HG03354 (cell line): ENCODE measurements at regions not wholly inside any gene's neighbourhood (a gene's known extent, or its start where the extent isn't known, plus 50 kb on each side); places are given as distances from the start of the nearest gene placed in this dataset.
"Not testable (repeated sequence)": the region's sequence is repeated elsewhere in the genome, so short reads cannot be mapped to it uniquely, and the experiment has no call there.

Experiments
- ATAC-seq: cut with Tn5 transposase; IDR thresholded peaks from one replicate; pipeline ENCODE4 v1.9.1; 2021; ENCODE audit warnings: mild to moderate bottlenecking; ENCODE audit not compliant: unreplicated experiment, poor library complexity, severe bottlenecking

GRCh38 chr1:119250299-119250698 is 109.8 kb upstream of the WARS2 start:
- ATAC-seq, result no peak

DNA sequence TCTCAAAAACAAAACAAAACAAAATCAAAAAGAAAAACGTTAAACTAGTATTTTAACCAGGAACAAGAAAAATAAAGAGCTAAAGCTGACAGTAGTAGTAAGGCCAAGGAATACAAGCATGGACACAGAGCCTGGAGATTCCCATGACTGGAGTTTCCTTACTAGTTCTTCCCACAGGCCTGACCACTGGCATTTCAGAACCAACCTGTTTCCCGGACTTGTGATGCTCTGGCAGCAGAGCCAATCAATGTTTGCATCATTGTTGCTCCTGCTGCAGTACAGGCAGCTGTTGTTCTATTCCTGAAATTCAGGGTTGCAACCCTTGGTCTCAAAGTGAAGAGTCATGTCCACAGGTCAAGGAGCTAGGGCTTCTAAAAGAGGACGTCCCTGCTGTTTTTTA is 111.3 kb upstream of the WARS2 start:
- ATAC-seq, result no peak

- no peak for ATAC-seq
These were observed 112.9 kb upstream of the WARS2 start for GRCh38 chr1:119253366-119253765.

GRCh38 chr1:119254067-119254720 is 113.7 kb upstream of the WARS2 start:
- no peak for ATAC-seq

DNA sequence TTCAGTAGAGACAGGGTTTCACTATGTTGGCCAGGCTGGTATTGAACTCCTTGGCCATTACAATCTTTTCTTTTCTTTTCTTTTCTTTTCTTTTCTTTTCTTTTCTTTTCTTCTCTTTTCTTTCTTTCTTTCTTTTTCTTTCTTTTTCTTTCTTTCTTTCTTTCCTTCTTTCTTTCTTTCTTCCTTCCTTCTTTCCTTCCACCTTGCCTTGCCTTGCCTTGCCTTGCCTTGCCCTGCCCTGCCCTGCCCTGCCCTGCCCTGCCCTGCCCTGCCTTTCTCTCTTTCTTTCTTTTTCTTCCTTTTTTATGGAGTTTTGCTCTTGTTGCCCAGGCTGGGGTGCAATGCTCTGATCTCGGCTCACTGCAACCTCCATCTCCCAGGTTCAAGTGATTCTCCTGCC is 112.5 kb upstream of the HAO2 start:
- not testable (repeated sequence) for ATAC-seq

DNA sequence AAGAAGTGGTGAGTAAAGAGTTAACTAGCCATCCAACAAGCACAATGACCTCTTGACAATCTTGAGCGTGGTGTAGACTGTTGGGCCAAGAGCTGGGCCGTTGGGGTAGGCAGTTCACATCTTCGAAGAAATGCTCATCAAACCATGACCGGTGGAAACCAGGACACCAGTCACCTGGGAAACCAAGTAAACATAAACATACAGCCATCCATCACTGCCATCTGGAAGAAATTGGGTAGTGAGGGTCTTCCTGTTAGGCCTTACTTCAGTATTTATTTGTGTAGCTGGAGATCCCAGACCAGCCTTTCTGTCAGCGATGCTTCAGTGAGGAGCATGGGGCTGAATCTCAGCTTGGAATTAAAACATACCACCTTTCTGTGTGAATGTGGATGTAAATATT is 108.1 kb upstream of the HAO2 start:
- no peak for ATAC-seq

DNA sequence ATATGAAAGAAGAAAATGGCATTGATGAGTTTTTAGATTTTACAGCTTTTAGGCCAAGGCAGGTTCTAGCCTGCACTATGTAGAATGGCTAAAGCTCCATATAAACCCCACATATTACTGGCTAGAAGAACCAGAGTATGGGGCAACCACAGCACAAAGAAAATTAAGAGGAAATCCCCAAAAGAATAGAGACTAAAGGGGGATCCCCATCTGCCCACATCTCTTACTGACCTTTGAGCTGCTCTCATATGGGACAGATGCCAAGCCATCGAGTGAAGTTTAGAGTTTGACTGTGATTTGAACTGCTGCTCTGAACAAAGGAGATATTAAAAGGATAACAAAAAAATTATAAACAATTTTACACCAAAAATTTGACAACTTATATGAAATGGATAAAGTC is 102.2 kb upstream of the HAO2 start:
- ATAC-seq, result peak; percentile 96

- peak; percentile 50 for ATAC-seq
These were observed 101.7 kb upstream of the HAO2 start for GRCh38 chr1:119266858-119267257.

DNA sequence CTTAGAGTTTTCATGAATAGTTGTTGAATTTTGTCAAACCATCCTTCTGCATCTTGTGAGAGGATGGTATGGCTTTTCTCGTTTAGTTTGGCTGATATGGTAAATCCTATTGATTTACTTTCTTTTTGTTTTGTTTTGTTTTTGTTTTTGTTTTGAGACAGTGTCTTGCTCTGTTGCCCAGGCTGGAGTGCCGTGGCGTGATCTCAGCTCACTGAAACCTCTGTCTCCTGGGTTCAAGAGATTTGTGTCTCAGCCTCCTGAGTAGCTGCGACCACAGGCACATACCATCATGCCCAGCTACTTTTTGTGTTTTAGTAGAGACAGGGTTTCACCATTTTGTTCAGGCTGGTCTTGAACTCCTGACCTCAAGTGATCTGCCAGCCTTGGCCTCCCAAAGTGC is 101.3 kb upstream of the HAO2 start:
- ATAC-seq, result peak; percentile 19

- ATAC-seq, result no peak
These were observed 99.7 kb upstream of the HAO2 start for GRCh38 chr1:119268879-119269278.

DNA sequence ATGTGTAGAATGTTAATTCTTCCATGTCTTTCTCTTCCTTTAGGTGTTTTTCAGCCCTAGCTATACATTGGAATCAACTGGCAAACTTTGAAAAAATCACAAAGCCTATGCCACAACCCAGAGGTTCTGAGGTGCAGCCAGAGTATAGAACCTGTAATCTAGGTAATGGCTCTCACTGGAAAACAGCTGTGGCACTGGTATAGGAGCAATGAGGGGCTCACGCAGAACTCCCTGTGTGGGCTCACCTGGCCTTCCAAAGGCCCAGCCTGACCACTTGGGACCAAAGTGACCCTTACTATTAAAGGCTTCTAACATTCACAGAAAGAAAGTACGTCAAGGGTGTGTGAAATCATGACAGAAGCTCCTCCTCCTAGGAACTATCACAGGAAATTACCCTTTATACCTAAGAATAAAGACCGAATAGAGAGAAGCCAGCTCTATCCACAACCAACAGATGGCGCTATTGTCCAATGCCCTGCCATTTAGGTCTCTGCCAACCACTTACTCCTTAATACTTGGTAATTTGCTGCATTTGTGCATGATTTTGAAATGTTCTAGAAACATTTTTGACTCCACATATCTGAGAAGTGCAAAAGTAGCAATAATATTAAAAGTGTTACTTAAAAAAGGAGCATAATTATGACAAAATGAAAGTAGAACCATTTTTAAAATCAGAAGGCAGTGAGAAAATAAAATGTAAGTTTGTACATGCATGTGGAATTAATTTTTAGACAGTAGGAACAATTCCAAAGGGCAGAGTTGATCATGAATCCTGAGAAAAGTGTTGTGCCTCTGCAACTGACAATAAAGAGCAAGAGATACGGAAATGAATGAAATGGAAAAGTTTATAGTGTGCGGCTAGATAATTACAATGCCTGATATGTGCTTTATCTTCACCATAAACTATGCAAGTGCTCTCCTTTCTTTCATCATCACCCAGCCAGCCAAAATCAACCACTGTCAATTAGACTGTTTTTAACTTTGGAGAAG is 93.1 kb upstream of the HAO2 start:
- peak; percentile 81 for ATAC-seq

- no peak for ATAC-seq
These were observed 92.0 kb upstream of the HAO2 start for GRCh38 chr1:119276558-119276957.

GRCh38 chr1:119279456-119280381 is 88.9 kb upstream of the HAO2 start:
- ATAC-seq, result no peak

DNA sequence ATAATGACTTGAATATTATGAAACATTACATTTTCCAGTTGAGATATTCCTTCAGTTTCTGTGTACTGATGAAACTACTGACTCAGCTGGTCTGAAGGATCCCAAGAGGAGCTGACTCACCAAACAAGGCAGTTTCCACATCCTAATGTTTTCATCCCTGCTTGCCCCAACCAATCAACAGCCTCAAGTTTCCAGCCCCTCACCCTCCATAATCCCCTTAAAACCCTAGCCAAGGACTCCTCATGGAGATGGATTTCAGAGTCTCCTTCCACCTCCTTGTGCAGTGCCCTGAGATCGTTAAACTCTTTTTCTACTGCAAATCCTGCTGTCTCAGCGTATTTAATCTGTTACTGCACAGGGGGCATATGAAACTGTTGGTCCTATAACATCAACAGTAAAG is 83.1 kb upstream of the HAO2 start:
- ATAC-seq, result no peak

- peak; percentile 87 for ATAC-seq
These were observed 81.9 kb upstream of the HAO2 start for GRCh38 chr1:119286587-119287181.

DNA sequence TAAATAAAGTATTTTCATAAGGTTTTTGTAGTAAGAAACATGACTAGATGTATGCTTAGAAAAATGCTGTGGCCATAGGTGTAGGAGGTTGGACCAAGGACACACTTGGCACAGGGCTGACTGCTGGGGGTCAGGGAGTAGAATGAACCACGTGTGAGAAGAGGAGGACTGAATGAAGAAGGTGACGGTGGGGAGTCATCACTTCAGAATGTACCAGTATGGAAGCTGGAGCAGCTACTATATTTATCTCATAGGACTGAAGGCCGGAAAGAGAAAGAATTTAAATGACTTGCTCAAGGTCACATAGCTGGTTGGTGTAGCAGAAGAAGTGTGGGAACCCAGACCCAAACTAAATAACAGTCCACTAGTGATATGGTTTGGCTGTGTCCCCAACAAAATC is 79.8 kb upstream of the HAO2 start:
- ATAC-seq, result no peak

DNA sequence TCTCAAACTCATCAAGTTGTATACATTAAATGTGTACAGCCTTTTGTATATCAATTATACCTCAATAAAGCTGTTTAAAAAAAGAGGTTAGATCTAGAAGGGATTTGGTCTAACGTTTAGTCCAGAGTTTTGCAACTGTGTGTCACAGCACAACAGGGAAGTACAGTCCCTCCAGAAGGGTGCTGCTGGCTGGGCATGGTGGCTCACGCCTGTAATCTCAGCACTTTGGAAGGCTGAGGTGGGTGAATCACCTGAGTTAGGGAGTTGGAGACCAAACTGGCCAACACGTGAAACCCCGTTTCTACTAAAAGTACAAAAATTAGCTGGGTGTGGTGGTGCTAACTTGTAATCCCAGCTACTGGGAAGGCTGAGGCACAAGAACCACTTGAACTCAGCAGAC is 78.3 kb upstream of the HAO2 start:
- ATAC-seq, result no peak

GRCh38 chr1:119291611-119292206 is 76.9 kb upstream of the HAO2 start:
- ATAC-seq, result no peak

DNA sequence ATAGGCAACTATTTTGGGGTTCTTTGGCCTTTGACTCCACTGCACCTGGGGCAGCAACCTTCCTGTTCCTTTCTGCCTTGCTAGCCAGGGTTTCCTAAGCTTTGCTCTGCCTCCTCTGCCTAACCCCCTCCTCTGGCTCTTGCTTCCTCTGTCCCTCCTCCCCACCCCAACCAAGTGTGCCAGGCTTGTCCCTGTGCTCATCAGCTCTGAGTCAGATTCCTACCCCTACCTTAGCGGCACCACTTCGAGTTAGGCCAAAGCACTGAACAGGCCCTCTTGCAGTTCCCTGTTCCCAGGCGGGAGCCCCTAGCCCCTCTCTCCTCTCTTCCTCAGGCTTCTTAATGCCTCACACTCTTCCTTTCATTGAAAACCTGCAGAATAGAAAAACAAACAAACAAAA is 74.8 kb upstream of the HAO2 start:
- no peak for ATAC-seq
